Kidney epithelial cell (primary cell): ENCODE measurements at regions not wholly inside any gene's neighbourhood (a gene's known extent, or its start where the extent isn't known, plus 50 kb on each side); places are given as distances from the start of the nearest gene placed in this dataset.

Experiments
- DNase-seq: peaks from one replicate; pipeline ENCODE4 v3.0.0-alpha.2; 2010; ENCODE audit warnings: low read depth
- H3K27me3 ChIP-seq: 2 replicates; pipeline ENCODE4 v1.6.0; 2011; ENCODE audit warnings: low read length; ENCODE audit not compliant: control insufficient read depth, insufficient read depth
- H3K36me3 ChIP-seq: 2 replicates; pipeline ENCODE4 v1.5.1; 2011; ENCODE audit warnings: low read length; ENCODE audit not compliant: control insufficient read depth, insufficient read depth
- H3K4me3 ChIP-seq: 2 replicates; pipeline ENCODE4 v1.5.1; 2011; ENCODE audit warnings: low read depth, mild to moderate bottlenecking, control low read depth, low read length
- TF ChIP-seq, protein P1 (sequence below): IDR thresholded peaks from 2 replicates; pipeline ENCODE4 v1.5.1; 2011; ENCODE audit warnings: mild to moderate bottlenecking, moderate library complexity, low read length, control low read depth, inconsistent platforms; ENCODE audit not compliant: insufficient read depth, poor library complexity, severe bottlenecking

DNA sequence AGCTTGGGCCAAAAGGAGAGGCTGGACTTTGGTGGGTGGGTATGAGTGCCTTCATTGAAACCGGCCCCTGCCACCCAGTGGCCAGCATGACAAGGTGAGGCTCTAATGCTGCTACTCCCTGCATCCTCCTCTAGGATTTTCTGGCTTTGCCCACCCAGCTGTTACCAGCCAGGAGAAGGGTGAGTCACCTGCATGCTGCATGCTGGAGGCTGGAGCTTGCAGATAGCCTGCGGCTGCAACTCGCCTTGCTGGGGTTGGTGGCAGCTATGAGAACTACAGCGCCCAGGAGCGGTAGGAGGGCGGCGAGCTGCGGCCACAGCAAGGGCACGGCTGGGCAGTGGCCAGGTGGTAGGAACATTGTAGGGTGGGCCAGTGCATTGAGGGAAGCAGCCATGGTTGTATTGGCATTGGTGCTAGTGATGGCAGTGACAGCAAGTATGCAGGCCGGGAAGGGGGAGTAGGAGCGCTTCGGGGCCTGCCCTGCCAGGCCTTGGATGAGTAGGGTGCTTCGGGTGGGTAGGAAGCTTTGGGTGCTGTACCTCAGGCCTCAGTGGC, 75.4 kb upstream of the SLC35G4 start:
- TF ChIP-seq, protein P1, sequence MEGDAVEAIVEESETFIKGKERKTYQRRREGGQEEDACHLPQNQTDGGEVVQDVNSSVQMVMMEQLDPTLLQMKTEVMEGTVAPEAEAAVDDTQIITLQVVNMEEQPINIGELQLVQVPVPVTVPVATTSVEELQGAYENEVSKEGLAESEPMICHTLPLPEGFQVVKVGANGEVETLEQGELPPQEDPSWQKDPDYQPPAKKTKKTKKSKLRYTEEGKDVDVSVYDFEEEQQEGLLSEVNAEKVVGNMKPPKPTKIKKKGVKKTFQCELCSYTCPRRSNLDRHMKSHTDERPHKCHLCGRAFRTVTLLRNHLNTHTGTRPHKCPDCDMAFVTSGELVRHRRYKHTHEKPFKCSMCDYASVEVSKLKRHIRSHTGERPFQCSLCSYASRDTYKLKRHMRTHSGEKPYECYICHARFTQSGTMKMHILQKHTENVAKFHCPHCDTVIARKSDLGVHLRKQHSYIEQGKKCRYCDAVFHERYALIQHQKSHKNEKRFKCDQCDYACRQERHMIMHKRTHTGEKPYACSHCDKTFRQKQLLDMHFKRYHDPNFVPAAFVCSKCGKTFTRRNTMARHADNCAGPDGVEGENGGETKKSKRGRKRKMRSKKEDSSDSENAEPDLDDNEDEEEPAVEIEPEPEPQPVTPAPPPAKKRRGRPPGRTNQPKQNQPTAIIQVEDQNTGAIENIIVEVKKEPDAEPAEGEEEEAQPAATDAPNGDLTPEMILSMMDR = no peak
- no peak for DNase-seq
- Histone ChIP-seq H3K36me3 (no peaks in the 10 kb centered on the region), H3K4me3 (no peak overlapping the region), H3K27me3 (no peaks in the 10 kb centered on the region)

GRCh38 chr18:11533513-11533890, 75.9 kb upstream of the SLC35G4 start:
- no peak for DNase-seq
- Histone ChIP-seq H3K27me3 (no peaks in the 10 kb centered on the region), H3K36me3 (no peaks in the 10 kb centered on the region), H3K4me3 (no peak overlapping the region)
- TF ChIP-seq, protein P1 = no peak

DNA sequence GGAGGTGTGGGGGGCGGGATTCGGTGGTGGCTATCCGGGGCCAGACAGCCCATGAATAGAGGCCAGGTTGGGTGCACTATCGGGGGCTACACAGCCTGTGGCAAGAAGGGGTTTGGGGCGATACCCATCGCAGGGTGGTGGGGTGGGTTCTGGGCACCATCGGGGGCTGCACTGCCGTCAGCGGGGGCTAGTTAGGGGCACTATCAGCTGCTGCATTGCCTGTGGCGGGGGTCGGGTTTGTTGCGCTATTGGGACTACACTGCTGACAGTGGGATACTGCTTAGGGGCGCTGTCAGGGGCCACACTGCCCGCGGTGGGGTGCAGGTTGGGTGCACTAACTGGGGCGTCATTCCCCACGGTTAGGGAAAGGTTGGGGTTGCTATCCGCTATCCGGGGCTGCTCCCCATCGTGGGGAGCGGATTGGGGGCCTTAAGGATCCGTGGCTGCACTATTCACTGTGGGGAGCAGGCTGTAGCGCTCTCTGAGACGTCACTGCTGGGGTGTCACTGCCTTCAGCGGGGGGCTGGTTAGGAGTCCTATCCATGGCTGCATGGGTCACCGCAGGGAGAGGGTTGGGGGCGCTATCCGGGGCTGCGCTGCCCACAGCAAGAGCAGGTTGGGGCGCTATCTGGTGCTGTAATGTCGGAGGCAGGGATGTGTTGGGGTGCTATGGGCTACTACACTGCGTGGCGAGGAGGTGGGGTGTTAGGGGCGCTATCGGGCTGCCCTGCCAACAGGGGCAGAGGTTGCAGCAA, 76.5 kb upstream of the SLC35G4 start:
- DNase-seq = no peak
- TF ChIP-seq, protein P1 = no peak
- Histone ChIP-seq H3K4me3 (no peak overlapping the region), H3K27me3 (no peaks in the 10 kb centered on the region), H3K36me3 (no peaks in the 10 kb centered on the region)

GRCh38 chr18:11529081-11529480, 80.3 kb upstream of the SLC35G4 start:
- DNase-seq = no peak
- TF ChIP-seq, protein P1 = no peak
- no peak overlapping the region for H3K4me3 ChIP-seq
- H3K36me3 ChIP-seq = no peaks in the 10 kb centered on the region
- no peaks in the 10 kb centered on the region for H3K27me3 ChIP-seq

DNA sequence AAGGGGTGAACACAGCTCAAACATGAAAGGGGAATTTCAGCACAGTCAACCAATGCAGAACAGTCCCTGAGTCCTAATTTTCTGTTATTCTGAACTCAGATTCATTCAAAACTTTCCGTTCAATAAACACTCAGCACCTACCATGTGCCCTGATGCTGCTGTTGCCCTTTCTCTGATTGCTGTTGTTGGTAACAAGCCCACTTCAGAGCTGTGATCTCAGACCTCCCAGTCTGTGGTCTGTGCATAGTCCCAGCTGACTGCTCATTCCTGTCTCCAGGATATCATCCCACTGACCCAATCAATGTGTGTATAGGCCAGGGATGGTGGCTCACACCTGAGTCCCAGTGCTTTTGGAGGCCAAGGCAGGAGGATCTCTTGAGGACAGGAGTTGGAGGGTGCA, 82.7 kb upstream of the SLC35G4 start:
- H3K36me3 ChIP-seq = no peaks in the 10 kb centered on the region
- H3K27me3 ChIP-seq = no peaks in the 10 kb centered on the region
- TF ChIP-seq, protein P1 = no peak
- no peak overlapping the region for H3K4me3 ChIP-seq
- no peak for DNase-seq

DNA sequence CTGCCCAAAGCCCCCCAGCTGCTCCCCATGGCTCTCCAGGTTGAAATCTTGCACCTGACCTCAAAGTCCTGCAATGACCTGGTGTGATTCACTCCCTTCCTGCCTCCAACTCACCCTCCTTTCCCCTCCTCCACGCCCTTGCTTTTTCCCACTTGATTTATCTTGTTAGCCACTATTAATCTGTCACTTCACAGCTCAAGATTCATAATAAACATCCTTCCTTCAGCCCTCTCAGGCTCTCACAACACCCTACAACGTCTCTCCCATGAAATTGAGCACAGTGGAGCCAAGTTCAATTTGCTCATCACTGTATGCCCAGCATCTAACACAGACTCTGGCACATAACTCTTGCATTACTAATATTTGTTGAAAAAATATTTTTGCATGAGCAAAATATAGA, 85.6 kb upstream of the SLC35G4 start:
- TF ChIP-seq, protein P1 = no peak
- no peak for DNase-seq
- Histone ChIP-seq H3K27me3 (no peaks in the 10 kb centered on the region), H3K36me3 (no peaks in the 10 kb centered on the region), H3K4me3 (no peak overlapping the region)
